KMS-11 (cell line): ENCODE measurements at regions not wholly inside any gene's neighbourhood (a gene's known extent, or its start where the extent isn't known, plus 50 kb on each side); places are given as distances from the start of the nearest gene placed in this dataset.

Source experiments
- H2AFZ ChIP-seq: fragments of 200-600 bp; sonication (generic); 2 replicates; pipeline ENCODE4 v1.6.1; 2016; ENCODE audit warnings: antibody characterized with exemption, mixed run types, low read depth
- H3K27ac ChIP-seq: fragments of 200-600 bp; sonication (generic); 2 replicates; pipeline ENCODE4 v1.6.1; 2016; ENCODE audit warnings: mild to moderate bottlenecking, mixed run types
- H3K27me3 ChIP-seq: fragments of 200-600 bp; sonication (generic); 2 replicates; pipeline ENCODE4 v1.6.1; 2017; ENCODE audit warnings: mild to moderate bottlenecking, low read depth, mixed run types, moderate library complexity; ENCODE audit not compliant: insufficient read depth
- H3K36me3 ChIP-seq: fragments of 200-600 bp; sonication (generic); 2 replicates; pipeline ENCODE4 v1.6.1; 2017; ENCODE audit warnings: mild to moderate bottlenecking, mixed run types; ENCODE audit not compliant: insufficient read depth
- H3K4me1 ChIP-seq: fragments of 200-600 bp; sonication (generic); 2 replicates; pipeline ENCODE4 v1.6.1; 2016; ENCODE audit warnings: mild to moderate bottlenecking, low read depth, mixed run types; ENCODE audit not compliant: poor library complexity, severe bottlenecking
- H3K4me2 ChIP-seq: fragments of 200-600 bp; sonication (generic); 2 replicates; pipeline ENCODE4 v1.7.0; 2016; ENCODE audit warnings: mild to moderate bottlenecking, mixed run types
- H3K4me3 ChIP-seq: fragments of 200-600 bp; sonication (generic); IDR thresholded peaks from 2 replicates; pipeline ENCODE4 v1.6.1; 2017; ENCODE audit warnings: low read depth, low read length, mixed read lengths; ENCODE audit not compliant: insufficient read depth
- H3K79me2 ChIP-seq: fragments of 200-600 bp; sonication (generic); 2 replicates; pipeline ENCODE4 v1.6.1; 2016; ENCODE audit warnings: low read depth, mixed run types; ENCODE audit not compliant: insufficient read depth
- H3K9ac ChIP-seq: fragments of 200-600 bp; sonication (generic); 2 replicates; pipeline ENCODE4 v1.6.1; 2016; ENCODE audit warnings: mild to moderate bottlenecking, mixed run types
- H4K20me1 ChIP-seq: fragments of 200-600 bp; sonication (generic); 2 replicates; pipeline ENCODE4 v1.6.1; 2016; ENCODE audit warnings: mild to moderate bottlenecking, mixed run types; ENCODE audit not compliant: insufficient read depth
- CTCF ChIP-seq: fragments of 200-600 bp; sonication (generic); conservative IDR thresholded peaks from 2 replicates; pipeline ENCODE4 v1.6.1; 2017; ENCODE audit warnings: low read depth, mild to moderate bottlenecking, antibody characterized with exemption, low read length, moderate library complexity, mixed read lengths

- Histone ChIP-seq H3K27ac (no peak overlapping the region), H2AFZ (no peak overlapping the region), H3K9ac (no peak overlapping the region), H4K20me1 (no peaks in the 10 kb centered on the region), H3K4me3 (no peak overlapping the region), H3K4me2 (no peak overlapping the region), H3K79me2 (no peaks in the 10 kb centered on the region), H3K27me3 (no peaks in the 10 kb centered on the region), H3K36me3 (no peaks in the 10 kb centered on the region), H3K4me1 (peaks cover 2% of the 10 kb centered on the region)
- TF ChIP-seq CTCF = no peak
Measured at GRCh38 chr1:157405662-157406061, 146.7 kb downstream of the FCRL5 start.

GRCh38 chr1:157404614-157405013 is 147.7 kb downstream of the FCRL5 start:
- H3K9ac ChIP-seq = no peak overlapping the region
- H3K27ac ChIP-seq = no peak overlapping the region
- TF ChIP-seq CTCF = no peak
- H4K20me1 ChIP-seq = no peaks in the 10 kb centered on the region
- H3K79me2 ChIP-seq = no peaks in the 10 kb centered on the region
- peaks cover 13% of the 10 kb centered on the region for H3K4me1 ChIP-seq
- H3K4me3 ChIP-seq = no peak overlapping the region
- no peaks in the 10 kb centered on the region for H3K36me3 ChIP-seq
- H3K4me2 ChIP-seq = no peak overlapping the region
- H3K27me3 ChIP-seq = no peaks in the 10 kb centered on the region
- no peak overlapping the region for H2AFZ ChIP-seq

GRCh38 chr1:157404063-157404501 is 148.2 kb downstream of the FCRL5 start:
- Histone ChIP-seq H3K9ac (no peak overlapping the region), H3K4me3 (no peak overlapping the region), H3K27me3 (no peaks in the 10 kb centered on the region), H3K4me2 (no peak overlapping the region), H3K27ac (no peak overlapping the region), H3K79me2 (no peaks in the 10 kb centered on the region), H3K4me1 (peaks cover 17% of the 10 kb centered on the region), H3K36me3 (no peaks in the 10 kb centered on the region), H2AFZ (no peak overlapping the region), H4K20me1 (no peaks in the 10 kb centered on the region)
- TF ChIP-seq CTCF = no peak

GRCh38 chr1:157403608-157404007 is 148.7 kb downstream of the FCRL5 start:
- Histone ChIP-seq H3K4me3 (no peak overlapping the region), H3K4me1 (peaks cover 17% of the 10 kb centered on the region), H4K20me1 (no peaks in the 10 kb centered on the region), H3K27ac (no peak overlapping the region), H2AFZ (no peak overlapping the region), H3K9ac (no peak overlapping the region), H3K79me2 (no peaks in the 10 kb centered on the region), H3K4me2 (no peak overlapping the region), H3K36me3 (no peaks in the 10 kb centered on the region), H3K27me3 (no peaks in the 10 kb centered on the region)
- no peak for TF ChIP-seq CTCF
